Caco-2 (cell line): ENCODE measurements at regions not wholly inside any gene's neighbourhood (a gene's known extent, or its start where the extent isn't known, plus 50 kb on each side); places are given as distances from the start of the nearest gene placed in this dataset.

Experiments used
- BruUV-seq: library from RNA; stranded (reverse); fragments of 400-500 nt; replicated peaks from 2 replicates; lab custom pipeline; 2021; lab: Mats Ljungman, UMichigan
- CTCF ChIA-PET: fragments of 300-600 bp; sonication (Branson Sonifier 250); formaldehyde crosslinking; loops from one replicate; lab custom pipeline; 2022; ENCODE audit warnings: antibody characterized with exemption; lab: Charles Lee
- POLR2A ChIA-PET: fragments of 300-600 bp; sonication (Branson Sonifier 250); formaldehyde crosslinking; loops from one replicate; lab custom pipeline; 2022; ENCODE audit warnings: antibody characterized with exemption; lab: Charles Lee
- DNase-seq, 2 experiments: peaks; one replicate each; pipeline versions ENCODE4 v3.0.0 to v3.0.0-alpha.2; 2020 to 2022
- H3K27me3 ChIP-seq: replicated peaks from 2 replicates; pipeline ENCODE4 v1.6.0; 2011; ENCODE audit warnings: low read length; ENCODE audit not compliant: control insufficient read depth, insufficient read depth
- H3K36me3 ChIP-seq: 2 replicates; pipeline ENCODE4 v1.5.1; 2011; ENCODE audit warnings: low read length; ENCODE audit not compliant: control insufficient read depth, insufficient read depth
- H3K4me1 ChIP-seq: fragments of 250-450 bp; sonication (Bioruptor Pico); 2 replicates; pipeline ENCODE4 v1.5.1; 2020; ENCODE audit warnings: mild to moderate bottlenecking
- H3K4me3 ChIP-seq: 2 replicates; pipeline ENCODE4 v1.5.1; 2011; ENCODE audit warnings: low read depth, mild to moderate bottlenecking, control low read depth, low read length
- H3K9me3 ChIP-seq: fragments of 250-450 bp; sonication (Bioruptor Pico); 2 replicates; pipeline ENCODE4 v1.5.1; 2020; ENCODE audit warnings: mild to moderate bottlenecking, moderate library complexity
- H3K27ac Mint-ChIP-seq: one replicate; pipeline ENCODE4 v1.8.0; 2022; ENCODE audit warnings: mixed read lengths; ENCODE audit not compliant: unreplicated experiment
- H3K27me3 Mint-ChIP-seq: one replicate; pipeline ENCODE4 v1.8.0; 2022; ENCODE audit warnings: mixed read lengths; ENCODE audit not compliant: insufficient read depth, unreplicated experiment
- H3K36me3 Mint-ChIP-seq: one replicate; pipeline ENCODE4 v1.8.0; 2022; ENCODE audit warnings: mild to moderate bottlenecking, mixed read lengths; ENCODE audit not compliant: insufficient read depth, unreplicated experiment
- H3K4me1 Mint-ChIP-seq: one replicate; pipeline ENCODE4 v1.8.0; 2022; ENCODE audit warnings: low read depth, mixed read lengths; ENCODE audit not compliant: unreplicated experiment
- H3K4me3 Mint-ChIP-seq: one replicate; pipeline ENCODE4 v1.8.0; 2022; ENCODE audit warnings: mild to moderate bottlenecking, moderate library complexity, mixed read lengths; ENCODE audit not compliant: unreplicated experiment
- H3K9me3 Mint-ChIP-seq: one replicate; pipeline ENCODE4 v1.8.0; 2022; ENCODE audit warnings: mixed read lengths; ENCODE audit not compliant: unreplicated experiment
- intact Hi-C: fragments of 100-400 bp; cut with micrococcal nuclease; formaldehyde crosslinking; loops from one replicate; pipeline ENCODE4 v1.10.0; 2022; ENCODE audit not compliant: unreplicated experiment
- TF ChIP-seq, protein P1 (sequence below), 2 experiments: fragments of 200-600 bp in 1 of 2; IDR thresholded peaks; 1 replicate in 1 of 2; 2 replicates in 1 of 2; pipeline versions ENCODE4 v1.5.1 to v1.8.0; 2011 to 2022; ENCODE audit warnings: antibody characterized with exemption in 1 of 2, control low read depth in 1 of 2, inconsistent platforms in 1 of 2, low read depth in 1 of 2, low read length in 1 of 2, mild to moderate bottlenecking in 1 of 2, moderate library complexity in 1 of 2; ENCODE audit not compliant: insufficient read depth in 1 of 2, severe bottlenecking in 1 of 2, unreplicated experiment in 1 of 2

DNA sequence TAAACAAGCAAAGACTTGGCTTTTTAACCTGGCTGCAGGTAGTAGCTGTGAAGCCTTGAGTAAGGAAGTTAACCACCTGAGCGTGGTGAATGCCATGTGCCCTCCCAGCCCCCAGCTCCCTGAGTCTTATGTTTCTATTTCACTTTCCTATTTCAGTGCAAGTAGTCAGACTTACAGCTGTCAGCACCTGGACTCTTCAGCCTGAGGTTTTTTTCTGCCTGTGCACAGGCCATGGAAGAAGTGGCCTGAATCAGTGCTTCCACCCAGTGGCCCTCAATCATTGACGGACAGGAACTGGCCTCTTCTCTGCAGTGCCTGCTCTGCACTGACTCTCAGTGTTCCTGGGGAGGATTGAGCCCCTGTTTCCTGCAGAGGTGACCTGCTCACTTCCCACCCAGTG is 796.4 kb downstream of the MED13L start:
- Histone ChIP-seq H3K27me3 (no peaks in the 10 kb centered on the region), H3K9me3 (no peaks in the 10 kb centered on the region), H3K36me3 (no peaks in the 10 kb centered on the region), H3K4me1 (no peaks in the 10 kb centered on the region), H3K4me3 (no peak overlapping the region)
- TF ChIP-seq, protein P1, sequence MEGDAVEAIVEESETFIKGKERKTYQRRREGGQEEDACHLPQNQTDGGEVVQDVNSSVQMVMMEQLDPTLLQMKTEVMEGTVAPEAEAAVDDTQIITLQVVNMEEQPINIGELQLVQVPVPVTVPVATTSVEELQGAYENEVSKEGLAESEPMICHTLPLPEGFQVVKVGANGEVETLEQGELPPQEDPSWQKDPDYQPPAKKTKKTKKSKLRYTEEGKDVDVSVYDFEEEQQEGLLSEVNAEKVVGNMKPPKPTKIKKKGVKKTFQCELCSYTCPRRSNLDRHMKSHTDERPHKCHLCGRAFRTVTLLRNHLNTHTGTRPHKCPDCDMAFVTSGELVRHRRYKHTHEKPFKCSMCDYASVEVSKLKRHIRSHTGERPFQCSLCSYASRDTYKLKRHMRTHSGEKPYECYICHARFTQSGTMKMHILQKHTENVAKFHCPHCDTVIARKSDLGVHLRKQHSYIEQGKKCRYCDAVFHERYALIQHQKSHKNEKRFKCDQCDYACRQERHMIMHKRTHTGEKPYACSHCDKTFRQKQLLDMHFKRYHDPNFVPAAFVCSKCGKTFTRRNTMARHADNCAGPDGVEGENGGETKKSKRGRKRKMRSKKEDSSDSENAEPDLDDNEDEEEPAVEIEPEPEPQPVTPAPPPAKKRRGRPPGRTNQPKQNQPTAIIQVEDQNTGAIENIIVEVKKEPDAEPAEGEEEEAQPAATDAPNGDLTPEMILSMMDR (IDR thresholded peaks at IDR 0.05; ENCODE audit: insufficient read depth in 1 of 2, low read depth in 1 of 2, low read length in 1 of 2, severe bottlenecking in 1 of 2, unreplicated experiment in 1 of 2): no peak
- Mint-ChIP-seq H3K4me3 (no peak overlapping the region), H3K4me1 (no peaks in the 10 kb centered on the region), H3K27me3 (no peaks in the 10 kb centered on the region), H3K36me3 (peaks cover 6% of the 10 kb centered on the region), H3K27ac (no peak overlapping the region), H3K9me3 (peaks cover 10% of the 10 kb centered on the region)
- intact Hi-C loops: loop anchor here (10.0 kb wide), 1 partner anchor 816 kb away; no protein-coding TSS in a partner anchor
- ChIA-PET POLR2A (no interaction called here), CTCF (interaction anchor here (0.7 to 2.0 kb wide), 2 partner anchors 24 to 808 kb away, joined by 3 to 4 read pairs; no protein-coding TSS in a partner anchor)
- DNase-seq: peak; percentile 21 to 37
- BruUV-seq: no TSS peak

- Mint-ChIP-seq H3K4me1 (peaks cover 8% of the 10 kb centered on the region), H3K27ac (no peak overlapping the region), H3K4me3 (no peak overlapping the region), H3K27me3 (no peaks in the 10 kb centered on the region), H3K9me3 (no peaks in the 10 kb centered on the region), H3K36me3 (peaks cover 6% of the 10 kb centered on the region)
- no peak overlapping the region for H3K4me3 ChIP-seq
- ChIA-PET CTCF (no interaction called here), POLR2A (no interaction called here)
- peaks cover 18% of the 10 kb centered on the region for H3K4me1 ChIP-seq
- no TSS peak for BruUV-seq
- intact Hi-C loops: no loop called here
- H3K9me3 ChIP-seq: no peaks in the 10 kb centered on the region
- no peaks in the 10 kb centered on the region for H3K27me3 ChIP-seq
- no peaks in the 10 kb centered on the region for H3K36me3 ChIP-seq
- no peak for DNase-seq
- TF ChIP-seq, protein P1 (IDR thresholded peaks at IDR 0.05; ENCODE audit: insufficient read depth in 1 of 2, low read depth in 1 of 2, low read length in 1 of 2, severe bottlenecking in 1 of 2, unreplicated experiment in 1 of 2): no peak
Observed at GRCh38 chr12:115478505-115478904, 794.5 kb upstream of the TBX3 start.

DNA sequence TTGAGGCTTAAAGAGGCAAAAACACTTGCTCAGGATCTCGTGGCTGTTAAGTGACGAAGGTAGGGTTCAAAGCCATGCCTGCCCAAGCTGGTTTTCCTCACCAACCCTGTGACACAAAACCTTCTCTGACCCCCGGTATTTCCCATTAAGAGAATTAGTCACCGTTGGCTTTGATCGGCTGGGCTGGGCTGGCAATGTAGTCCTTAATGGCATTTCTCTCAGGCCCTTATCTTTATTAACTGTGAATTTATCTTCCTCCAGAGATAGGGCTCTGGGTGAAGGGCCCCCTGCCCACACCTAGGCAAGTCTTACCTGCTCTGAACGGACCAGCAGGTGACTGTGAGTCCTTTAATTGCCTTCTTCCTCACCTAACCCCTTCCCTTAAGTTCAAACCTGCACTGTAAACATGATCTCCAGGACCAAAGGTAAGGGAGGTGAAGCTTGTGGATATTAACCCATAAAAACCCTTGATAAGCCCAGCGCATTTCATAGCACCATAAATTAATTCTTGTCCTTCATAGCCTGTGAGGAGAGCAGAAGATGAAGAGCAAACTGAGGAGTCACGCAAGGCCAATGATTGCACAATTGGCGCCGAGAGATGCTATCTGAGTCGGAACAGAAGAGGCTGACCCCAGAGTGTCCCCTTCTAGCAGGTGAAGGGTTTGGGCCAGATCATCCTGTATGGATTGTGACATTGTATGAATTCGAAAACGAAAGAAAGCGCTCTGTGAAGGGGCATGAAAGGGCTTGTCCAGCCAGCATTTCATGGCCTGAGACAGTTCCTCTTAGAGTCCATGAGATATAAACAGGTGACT is 790.8 kb upstream of the TBX3 start:
- Mint-ChIP-seq H3K27ac (no peak overlapping the region), H3K36me3 (no peaks in the 10 kb centered on the region), H3K9me3 (no peaks in the 10 kb centered on the region), H3K4me3 (peak overlapping the region; percentile 28), H3K4me1 (peaks cover 15% of the 10 kb centered on the region), H3K27me3 (no peaks in the 10 kb centered on the region)
- TF ChIP-seq, protein P1 (IDR thresholded peaks at IDR 0.05; ENCODE audit: insufficient read depth in 1 of 2, low read depth in 1 of 2, low read length in 1 of 2, severe bottlenecking in 1 of 2, unreplicated experiment in 1 of 2): no peak
- CTCF ChIA-PET: no interaction called here
- POLR2A ChIA-PET: no interaction called here
- BruUV-seq: no TSS peak
- intact Hi-C loops: loop anchor here (2.0 kb wide), 2 partner anchors 18 to 52 kb away; no protein-coding TSS in a partner anchor
- Histone ChIP-seq H3K4me1 (peaks cover 28% of the 10 kb centered on the region), H3K4me3 (no peak overlapping the region), H3K27me3 (no peaks in the 10 kb centered on the region), H3K9me3 (no peaks in the 10 kb centered on the region), H3K36me3 (no peaks in the 10 kb centered on the region)
- DNase-seq: peak; percentile 72 to 93
